ENCODE measurements at regions not wholly inside any gene's neighbourhood (a gene's known extent, or its start where the extent isn't known, plus 50 kb on each side); places are given as distances from the start of the nearest gene placed in this dataset.

GRCh38 chrX:8873102-8873501, 71.9 kb upstream of the FAM9A start:
- Histone ChIP-seq H3K36me3 (ENCODE audit: control insufficient read depth in 2 of 3, insufficient read depth in 3 of 3, low read length in 3 of 3) (no peaks in the 10 kb centered on the region), H3K27ac (ENCODE audit: low read depth, low read length) (no peak overlapping the region), H3K27me3 (ENCODE audit: control insufficient read depth in 2 of 2, insufficient read depth in 2 of 2, low read length in 2 of 2) (no peaks in the 10 kb centered on the region), H3K9me3 (ENCODE audit: control insufficient read depth in 2 of 3, low read length in 3 of 3) (no peaks in the 10 kb centered on the region), H3K4me3 (ENCODE audit: low read length) (no peak overlapping the region), H3K4me1 (ENCODE audit: control insufficient read depth in 2 of 2, insufficient read depth in 2 of 2, low read length in 2 of 2) (no peaks in the 10 kb centered on the region)
- ChIA-PET POLR2A (no interaction called here), CTCF (no interaction called here)
- peaks cover 0 to 2% (median 0%) of the 10 kb centered on the region in 11 donors for H3K9me3 Mint-ChIP-seq
- H3K4me3 Mint-ChIP-seq, result no peak overlapping the region
- ATAC-seq, result no peak
- H3K27ac Mint-ChIP-seq, result no peak overlapping the region
- peaks cover 0 to 4% (median 0%) of the 10 kb centered on the region in 7 donors for H3K4me1 Mint-ChIP-seq
- peaks cover 0 to 7% (median 2%) of the 10 kb centered on the region in 5 donors for H3K27me3 Mint-ChIP-seq
- no peak for DNase-seq
- no peaks in the 10 kb centered on the region for H3K36me3 Mint-ChIP-seq
- intact Hi-C loops (cut with micrococcal nuclease), result no loop called here

- Mint-ChIP-seq H3K4me1 (peaks cover 0 to 6% (median 0%) of the 10 kb centered on the region in 7 donors), H3K4me3 (no peak overlapping the region), H3K9me3 (peaks cover 0 to 2% (median 0%) of the 10 kb centered on the region in 11 donors), H3K27me3 (peaks cover 0 to 7% (median 2%) of the 10 kb centered on the region in 5 donors), H3K27ac (no peak overlapping the region), H3K36me3 (no peaks in the 10 kb centered on the region)
- ChIA-PET POLR2A (no interaction called here), CTCF (no interaction called here)
- Histone ChIP-seq H3K36me3 (ENCODE audit: control insufficient read depth in 2 of 3, insufficient read depth in 3 of 3, low read length in 3 of 3) (no peaks in the 10 kb centered on the region), H3K27me3 (ENCODE audit: control insufficient read depth in 2 of 2, insufficient read depth in 2 of 2, low read length in 2 of 2) (no peaks in the 10 kb centered on the region), H3K27ac (ENCODE audit: low read depth, low read length) (no peak overlapping the region), H3K4me3 (ENCODE audit: low read length) (no peak overlapping the region), H3K4me1 (ENCODE audit: control insufficient read depth in 2 of 2, insufficient read depth in 2 of 2, low read length in 2 of 2) (no peaks in the 10 kb centered on the region), H3K9me3 (ENCODE audit: control insufficient read depth in 2 of 3, low read length in 3 of 3) (no peaks in the 10 kb centered on the region)
- no peak for DNase-seq
- ATAC-seq, result no peak
- intact Hi-C loops (cut with micrococcal nuclease), result no loop called here
These were observed 69.2 kb upstream of the FAM9A start for GRCh38 chrX:8870411-8870810.

- Histone ChIP-seq H3K4me3 (ENCODE audit: low read length) (no peak overlapping the region), H3K36me3 (ENCODE audit: control insufficient read depth in 2 of 3, insufficient read depth in 3 of 3, low read length in 3 of 3) (no peaks in the 10 kb centered on the region), H3K27ac (ENCODE audit: low read depth, low read length) (no peak overlapping the region), H3K27me3 (ENCODE audit: control insufficient read depth in 2 of 2, insufficient read depth in 2 of 2, low read length in 2 of 2) (no peaks in the 10 kb centered on the region), H3K9me3 (ENCODE audit: control insufficient read depth in 2 of 3, low read length in 3 of 3) (no peaks in the 10 kb centered on the region), H3K4me1 (ENCODE audit: control insufficient read depth in 2 of 2, insufficient read depth in 2 of 2, low read length in 2 of 2) (no peaks in the 10 kb centered on the region)
- Mint-ChIP-seq H3K27ac (no peak overlapping the region), H3K9me3 (peaks cover 0 to 2% (median 0%) of the 10 kb centered on the region in 11 donors), H3K36me3 (no peaks in the 10 kb centered on the region), H3K27me3 (peaks cover 0 to 7% (median 2%) of the 10 kb centered on the region in 5 donors), H3K4me1 (peaks cover 0 to 6% (median 0%) of the 10 kb centered on the region in 7 donors), H3K4me3 (no peak overlapping the region)
- ATAC-seq (no peak), DNase-seq (no peak)
- intact Hi-C loops (cut with micrococcal nuclease), result no loop called here
- POLR2A ChIA-PET, result no interaction called here
- CTCF ChIA-PET, result no interaction called here
These were observed 68.6 kb upstream of the FAM9A start for GRCh38 chrX:8869812-8870211.

- ATAC-seq, result no peak
- Histone ChIP-seq H3K27me3 (ENCODE audit: control insufficient read depth in 2 of 2, insufficient read depth in 2 of 2, low read length in 2 of 2) (no peaks in the 10 kb centered on the region), H3K9me3 (ENCODE audit: control insufficient read depth in 2 of 3, low read length in 3 of 3) (no peaks in the 10 kb centered on the region), H3K4me1 (ENCODE audit: control insufficient read depth in 2 of 2, insufficient read depth in 2 of 2, low read length in 2 of 2) (no peaks in the 10 kb centered on the region), H3K27ac (ENCODE audit: low read depth, low read length) (no peak overlapping the region), H3K36me3 (ENCODE audit: control insufficient read depth in 2 of 3, insufficient read depth in 3 of 3, low read length in 3 of 3) (no peaks in the 10 kb centered on the region), H3K4me3 (ENCODE audit: low read length) (no peak overlapping the region)
- DNase-seq, result no peak
- H3K27me3 Mint-ChIP-seq, result peaks cover 0 to 7% (median 2%) of the 10 kb centered on the region in 5 donors
- H3K4me1 Mint-ChIP-seq, result peaks cover 0 to 6% (median 0%) of the 10 kb centered on the region in 7 donors
- peaks cover 0 to 2% (median 0%) of the 10 kb centered on the region in 11 donors for H3K9me3 Mint-ChIP-seq
- H3K4me3 Mint-ChIP-seq, result no peak overlapping the region
- intact Hi-C loops (cut with micrococcal nuclease), result no loop called here
- H3K27ac Mint-ChIP-seq, result no peak overlapping the region
- ChIA-PET POLR2A (no interaction called here), CTCF (no interaction called here)
- H3K36me3 Mint-ChIP-seq, result no peaks in the 10 kb centered on the region
These were observed 67.7 kb upstream of the FAM9A start for GRCh38 chrX:8868906-8869305.

- Mint-ChIP-seq H3K27me3 (peaks cover 0 to 7% (median 0%) of the 10 kb centered on the region in 5 donors), H3K9me3 (peaks cover 0 to 2% (median 0%) of the 10 kb centered on the region in 11 donors), H3K27ac (no peak overlapping the region), H3K4me1 (peaks cover 0 to 6% (median 0%) of the 10 kb centered on the region in 7 donors), H3K4me3 (no peak overlapping the region), H3K36me3 (no peaks in the 10 kb centered on the region)
- no peaks in the 10 kb centered on the region for H3K27me3 ChIP-seq (ENCODE audit: control insufficient read depth in 2 of 2, insufficient read depth in 2 of 2, low read length in 2 of 2)
- no peak overlapping the region for H3K4me3 ChIP-seq (ENCODE audit: low read length)
- no peaks in the 10 kb centered on the region for H3K4me1 ChIP-seq (ENCODE audit: control insufficient read depth in 2 of 2, insufficient read depth in 2 of 2, low read length in 2 of 2)
- H3K9me3 ChIP-seq (ENCODE audit: control insufficient read depth in 2 of 3, low read length in 3 of 3), result no peaks in the 10 kb centered on the region
- ChIA-PET CTCF (no interaction called here), POLR2A (no interaction called here)
- no peaks in the 10 kb centered on the region for H3K36me3 ChIP-seq (ENCODE audit: control insufficient read depth in 2 of 3, insufficient read depth in 3 of 3, low read length in 3 of 3)
- H3K27ac ChIP-seq (ENCODE audit: low read depth, low read length), result no peak overlapping the region
- no peak for DNase-seq
- intact Hi-C loops (cut with micrococcal nuclease), result no loop called here
- no peak for ATAC-seq
These were observed 67.0 kb upstream of the FAM9A start for GRCh38 chrX:8868070-8868773.

- Mint-ChIP-seq H3K27ac (no peak overlapping the region), H3K36me3 (no peaks in the 10 kb centered on the region), H3K4me1 (peaks cover 0 to 6% (median 0%) of the 10 kb centered on the region in 7 donors), H3K27me3 (peaks cover 0 to 6% (median 0%) of the 10 kb centered on the region in 5 donors), H3K4me3 (no peak overlapping the region), H3K9me3 (peaks cover 0 to 2% (median 0%) of the 10 kb centered on the region in 11 donors)
- Histone ChIP-seq H3K4me3 (ENCODE audit: low read length) (no peak overlapping the region), H3K9me3 (ENCODE audit: control insufficient read depth in 2 of 3, low read length in 3 of 3) (no peaks in the 10 kb centered on the region), H3K36me3 (ENCODE audit: control insufficient read depth in 2 of 3, insufficient read depth in 3 of 3, low read length in 3 of 3) (no peaks in the 10 kb centered on the region), H3K27ac (ENCODE audit: low read depth, low read length) (no peak overlapping the region), H3K4me1 (ENCODE audit: control insufficient read depth in 2 of 2, insufficient read depth in 2 of 2, low read length in 2 of 2) (no peaks in the 10 kb centered on the region), H3K27me3 (ENCODE audit: control insufficient read depth in 2 of 2, insufficient read depth in 2 of 2, low read length in 2 of 2) (no peaks in the 10 kb centered on the region)
- ChIA-PET CTCF (no interaction called here), POLR2A (no interaction called here)
- intact Hi-C loops (cut with micrococcal nuclease), result no loop called here
- no peak for DNase-seq
- ATAC-seq, result no peak
These were observed 66.2 kb upstream of the FAM9A start for GRCh38 chrX:8867406-8867805.

GRCh38 chrX:8864161-8864560, 63.0 kb upstream of the FAM9A start:
- POLR2A ChIA-PET, result no interaction called here
- peaks cover 0 to 17% (median 2%) of the 10 kb centered on the region in 5 donors for H3K27me3 Mint-ChIP-seq
- ATAC-seq (no peak), DNase-seq (no peak)
- no peak overlapping the region for H3K4me3 Mint-ChIP-seq
- CTCF ChIA-PET, result no interaction called here
- no peak overlapping the region for H3K27ac ChIP-seq (ENCODE audit: low read depth, low read length)
- H3K4me1 Mint-ChIP-seq, result peaks cover 0 to 1% (median 0%) of the 10 kb centered on the region in 7 donors
- H3K27me3 ChIP-seq (ENCODE audit: control insufficient read depth in 2 of 2, insufficient read depth in 2 of 2, low read length in 2 of 2), result no peaks in the 10 kb centered on the region
- H3K27ac Mint-ChIP-seq, result no peak overlapping the region
- H3K9me3 Mint-ChIP-seq, result no peaks in the 10 kb centered on the region
- no peaks in the 10 kb centered on the region for H3K36me3 Mint-ChIP-seq
- no peak overlapping the region for H3K4me3 ChIP-seq (ENCODE audit: low read length)
- no peaks in the 10 kb centered on the region for H3K36me3 ChIP-seq (ENCODE audit: control insufficient read depth in 2 of 3, insufficient read depth in 3 of 3, low read length in 3 of 3)
- no peaks in the 10 kb centered on the region for H3K4me1 ChIP-seq (ENCODE audit: control insufficient read depth in 2 of 2, insufficient read depth in 2 of 2, low read length in 2 of 2)
- intact Hi-C loops (cut with micrococcal nuclease), result no loop called here
- no peaks in the 10 kb centered on the region for H3K9me3 ChIP-seq (ENCODE audit: control insufficient read depth in 2 of 3, low read length in 3 of 3)

Measured in naive thymus-derived CD4-positive, alpha-beta T cell (primary cell).